Muscle of back (tissue), 3 donors: ENCODE measurements at regions not wholly inside any gene's neighbourhood (a gene's known extent, or its start where the extent isn't known, plus 50 kb on each side); places are given as distances from the start of the nearest gene placed in this dataset.
A peak's percentile ranks its signal among the peaks of the same experiment; 100 is the strongest.

Source experiments
- DNase-seq, 3 donors: peaks; one replicate each; pipeline versions ENCODE4 v3.0.0 to v3.0.0-alpha.2; 2013

DNA sequence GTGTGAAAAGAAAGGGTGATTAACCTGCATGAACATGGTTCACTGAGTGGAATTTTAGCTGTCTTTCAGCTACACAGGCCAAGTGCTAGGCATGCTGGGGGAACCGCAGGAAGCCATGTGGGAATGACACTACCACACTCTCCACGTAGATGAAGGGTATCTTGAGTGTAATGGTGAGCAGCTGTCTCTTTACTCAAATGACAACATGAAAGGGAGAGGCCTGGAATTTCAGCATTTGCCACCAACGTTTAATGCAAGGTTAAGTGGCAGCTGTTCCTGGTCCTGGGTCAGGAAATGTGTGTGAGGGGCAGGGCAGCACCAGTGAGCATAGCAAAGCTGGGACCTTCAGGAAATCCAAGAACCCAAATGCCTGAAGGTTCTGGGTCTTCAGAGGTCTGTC lies 588.4 kb downstream of the SLC4A3 start:
- peak; percentile 31 to 57 (median 39) for DNase-seq

DNA sequence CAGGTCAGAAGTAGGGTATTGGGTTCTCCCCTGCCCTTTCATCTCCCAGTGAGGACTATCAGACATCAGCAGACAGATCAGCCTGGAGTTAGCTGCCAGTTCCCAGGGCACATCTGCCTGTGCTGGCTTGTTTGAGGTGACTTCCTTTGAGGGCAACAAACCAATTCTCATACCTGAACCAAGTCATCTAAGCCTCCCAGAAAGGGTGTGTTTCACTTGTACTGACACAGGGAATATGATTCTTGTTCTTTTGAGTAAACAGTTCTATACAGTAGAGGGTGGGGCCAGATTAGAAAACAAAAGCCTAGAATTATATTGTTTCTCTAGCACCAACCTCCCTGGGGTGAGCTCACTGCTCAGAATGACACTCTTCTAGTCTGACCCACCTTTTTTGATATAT lies 591.9 kb downstream of the SLC4A3 start:
- DNase-seq = no peak

DNA sequence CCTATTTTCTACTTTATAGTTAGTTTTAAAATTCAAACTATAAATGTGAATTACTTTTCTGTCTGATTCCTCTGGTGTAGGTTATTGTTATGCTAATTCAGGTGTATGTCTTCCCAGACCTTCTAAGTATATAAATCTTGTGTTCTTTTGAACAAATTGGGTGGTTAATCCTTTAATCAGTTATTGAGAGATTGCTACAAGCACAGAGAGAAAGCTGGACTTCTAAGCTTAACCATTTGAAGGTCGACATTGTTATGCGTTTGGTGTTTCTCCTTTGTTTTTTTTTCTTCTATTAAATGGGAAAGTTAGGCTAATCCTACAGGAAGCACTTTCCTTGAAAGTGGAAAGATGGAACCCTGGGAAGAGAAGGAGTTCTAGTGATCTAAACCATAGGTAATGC lies 592.6 kb downstream of the SLC4A3 start:
- DNase-seq = no peak

DNA sequence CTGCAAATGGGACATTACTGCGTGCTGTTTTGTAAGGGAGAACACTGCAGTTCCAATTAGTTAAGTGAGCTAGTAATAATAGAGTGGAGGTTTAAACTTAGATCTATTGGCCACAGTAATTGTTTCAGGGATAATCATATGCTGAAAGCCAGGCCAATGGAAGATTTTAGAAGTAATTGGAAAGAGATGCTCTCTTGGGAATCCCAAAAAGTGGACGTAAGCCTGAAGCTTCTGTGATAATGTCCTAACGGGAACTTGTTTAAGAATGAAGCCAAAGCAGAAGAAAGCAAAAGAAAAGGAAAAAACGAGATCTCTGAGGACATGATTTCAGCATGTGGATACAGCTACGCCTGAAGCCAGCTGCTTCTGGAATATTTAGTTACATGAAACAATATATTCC lies 594.6 kb downstream of the SLC4A3 start:
- peak; percentile 59 to 89 (median 67) for DNase-seq

DNA sequence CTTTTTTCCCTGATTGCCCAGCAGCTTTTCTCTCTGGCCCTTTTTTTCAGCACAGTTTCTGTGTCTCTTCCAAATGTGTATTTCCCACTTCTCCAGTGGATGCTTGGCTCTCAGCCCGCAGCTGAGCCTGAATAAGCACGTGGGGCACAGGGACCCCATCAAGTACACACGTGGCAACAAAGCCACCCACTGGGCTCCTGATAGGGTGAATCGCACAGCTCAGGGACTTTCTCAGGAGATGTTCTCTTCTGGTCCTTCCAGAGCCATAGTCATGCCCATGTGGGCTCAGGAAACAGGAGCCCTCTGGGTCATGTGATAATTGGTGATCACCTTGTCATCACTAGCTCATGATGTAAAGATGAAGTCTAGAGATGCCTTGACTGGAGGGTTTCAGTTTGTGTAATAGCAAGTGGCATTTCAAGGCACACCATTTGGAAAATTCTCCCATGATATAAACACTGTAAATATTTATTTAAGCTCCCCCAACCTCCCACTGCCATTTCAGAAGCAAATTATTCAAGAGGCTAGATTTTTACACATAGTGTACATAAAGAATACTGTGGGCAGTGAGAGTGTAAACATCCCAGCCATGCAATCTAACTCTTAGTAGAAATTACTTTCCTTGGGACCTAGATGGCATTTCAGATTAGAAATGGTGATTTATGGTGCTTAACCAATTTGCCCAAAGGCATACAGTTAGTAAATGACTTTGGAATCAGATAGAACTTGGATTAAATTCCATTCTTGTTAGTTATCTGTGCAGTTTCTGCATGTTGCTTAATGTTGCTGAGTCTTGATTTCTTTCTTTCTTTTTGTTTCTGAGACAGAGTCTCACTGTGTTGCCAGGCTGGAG lies 597.5 kb downstream of the SLC4A3 start:
- DNase-seq = peak in 1 of 3 donors; percentile 77

DNA sequence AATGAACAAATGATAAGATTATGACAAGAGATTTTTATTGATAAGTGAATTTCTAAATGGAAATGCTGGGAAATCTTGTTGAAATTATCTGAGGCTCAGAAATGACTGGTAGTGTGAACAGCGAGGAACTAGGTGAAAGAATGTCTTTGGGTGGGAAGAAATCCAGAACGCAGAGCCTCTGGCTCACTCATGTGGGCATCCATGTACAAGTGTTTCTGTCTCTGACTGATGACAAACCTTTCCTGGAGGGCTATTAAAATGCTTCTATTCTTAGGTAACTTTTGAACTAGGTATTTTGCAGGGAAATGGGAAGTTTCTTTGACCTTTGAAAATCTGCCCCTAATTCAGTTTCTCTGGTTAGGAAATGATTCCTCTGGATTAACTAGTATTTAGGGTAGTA lies 598.6 kb downstream of the SLC4A3 start:
- no peak for DNase-seq

DNA sequence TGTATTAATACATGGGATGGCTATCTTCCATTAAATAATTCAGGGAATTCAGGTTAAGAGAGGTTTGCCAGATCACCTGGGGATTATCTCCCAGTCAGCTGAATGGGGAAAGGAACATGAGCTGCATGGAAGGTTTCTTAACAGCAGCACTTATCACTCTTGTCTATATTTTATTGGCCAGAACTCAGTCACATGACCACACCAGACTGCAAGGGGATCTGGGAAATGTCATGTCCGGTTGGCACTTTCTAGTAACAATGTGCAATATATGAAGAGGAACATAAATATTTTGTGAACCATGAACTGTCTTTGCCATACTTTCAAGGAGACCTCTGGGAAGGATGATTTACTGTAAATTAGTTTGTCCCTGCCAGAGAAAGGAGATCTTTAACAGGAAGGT lies 599.1 kb downstream of the SLC4A3 start:
- DNase-seq = no peak

DNA sequence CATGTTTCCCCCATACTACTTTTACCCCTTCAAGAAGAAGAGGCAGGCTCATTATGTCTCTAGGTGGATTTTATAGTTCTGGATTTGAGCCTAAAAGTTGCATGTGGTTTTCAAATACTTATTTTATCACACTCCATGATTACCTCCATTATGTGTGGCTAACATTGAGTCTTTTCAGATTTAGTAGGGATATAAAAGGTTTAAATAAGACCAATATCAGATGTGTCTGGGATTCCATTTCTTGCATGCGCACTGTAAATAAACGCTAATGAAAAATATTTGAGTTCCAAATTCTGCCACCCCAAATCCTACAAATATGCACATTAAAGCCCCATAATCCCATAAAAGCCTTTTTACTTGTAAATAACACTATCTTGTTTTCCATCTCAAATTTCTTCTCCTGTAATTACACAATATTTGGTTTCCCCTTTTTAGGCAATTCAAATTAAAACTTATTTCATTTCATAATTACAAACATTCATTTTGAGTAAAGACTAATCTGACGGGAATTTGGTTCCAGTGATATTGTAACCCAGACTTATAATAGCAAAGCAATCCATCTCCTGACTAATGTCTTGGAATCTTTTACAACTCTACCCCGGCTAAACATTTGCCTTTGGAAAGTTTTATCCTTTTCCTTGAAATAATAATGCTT lies 600.0 kb downstream of the SLC4A3 start:
- DNase-seq = peak in 1 of 3 donors; percentile 58

DNA sequence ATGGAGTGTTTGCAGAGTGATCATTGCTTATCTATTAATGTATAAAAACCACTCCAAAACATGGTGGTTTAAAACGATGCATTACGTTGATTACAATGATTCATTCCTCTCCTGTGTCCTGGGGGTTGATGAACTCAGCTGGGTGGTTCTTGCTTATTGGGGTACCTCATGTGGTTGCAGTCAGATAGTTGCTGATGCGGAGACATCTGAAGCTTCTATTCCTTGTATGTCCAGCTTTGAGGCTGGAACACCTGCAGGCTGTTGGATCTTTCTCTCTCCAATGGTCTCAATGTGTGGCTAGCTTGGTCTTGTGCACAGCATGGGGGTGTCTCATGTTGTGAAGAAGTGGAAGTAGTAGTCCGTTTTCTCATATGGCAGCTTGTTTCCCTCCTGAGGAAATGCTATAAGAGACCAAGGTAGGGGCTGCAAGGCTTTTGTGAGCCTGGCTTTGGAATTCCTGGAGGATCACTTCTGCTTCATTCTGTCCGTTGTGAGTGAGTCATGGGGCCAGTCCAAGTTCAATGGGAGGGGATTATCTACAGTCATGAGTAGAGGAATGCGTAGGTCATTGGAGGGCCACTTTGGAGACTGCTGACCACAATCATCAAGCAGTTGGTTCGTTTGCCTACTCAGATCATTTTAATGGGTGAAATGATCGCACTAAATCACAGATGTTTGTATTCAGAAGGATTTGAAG lies 601.0 kb downstream of the SLC4A3 start:
- DNase-seq = peak in 1 of 3 donors; percentile 92

DNA sequence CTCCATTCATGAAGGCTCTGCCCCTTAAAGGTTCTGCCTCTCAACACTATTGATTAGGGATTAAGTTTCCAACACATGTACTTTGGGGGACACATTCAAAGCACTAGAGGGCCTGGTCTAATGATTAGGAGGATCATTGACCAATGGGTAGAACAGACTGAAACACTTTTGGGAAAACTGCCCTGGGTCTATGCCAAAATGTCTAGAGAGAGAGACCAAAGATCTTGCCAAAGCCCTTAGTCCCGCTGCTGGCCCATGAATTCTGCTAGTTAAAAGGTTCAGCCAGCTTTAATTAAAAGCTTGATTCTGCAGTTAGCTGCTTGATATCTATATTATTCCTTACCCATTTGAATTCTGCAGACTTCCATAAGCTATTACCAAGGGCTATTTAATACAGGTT lies 613.2 kb downstream of the SLC4A3 start:
- no peak for DNase-seq

DNA sequence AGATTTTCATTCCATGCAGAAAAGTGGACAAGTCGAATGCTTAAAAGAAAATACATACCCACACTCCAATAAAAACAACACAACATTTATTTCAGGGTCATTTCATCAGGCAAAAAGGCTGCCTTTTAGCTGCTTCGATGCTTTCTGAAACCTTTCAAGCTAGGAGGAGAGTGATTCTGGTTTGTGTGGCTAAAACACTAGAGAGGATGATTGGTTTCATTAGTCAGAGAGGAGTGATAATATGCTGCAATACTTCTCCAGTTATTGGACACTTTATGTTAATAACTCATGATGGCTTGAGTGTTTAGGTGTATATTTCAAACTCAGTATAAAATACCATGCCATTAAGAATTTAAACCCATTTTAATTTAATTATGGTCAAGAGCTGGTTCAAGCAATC lies 614.0 kb downstream of the SLC4A3 start:
- DNase-seq = no peak

DNA sequence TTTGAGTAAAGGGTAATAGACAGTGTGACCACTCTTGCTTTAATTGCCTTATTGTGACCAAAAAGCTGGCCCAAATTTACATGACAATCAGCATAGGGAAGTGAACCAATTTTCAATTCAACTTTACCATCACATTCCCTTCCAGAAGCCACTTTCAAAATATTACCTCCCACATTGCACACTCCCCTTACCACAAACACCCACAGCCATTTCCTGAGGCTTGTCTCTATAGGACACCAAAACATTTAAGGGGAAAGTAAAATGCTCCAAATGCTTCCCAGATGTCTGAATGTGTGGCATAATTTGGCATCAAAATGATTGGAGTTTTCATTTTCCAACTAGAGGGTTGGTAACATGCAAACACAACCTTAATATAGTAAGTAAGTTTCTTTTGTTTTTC lies 616.1 kb downstream of the SLC4A3 start:
- no peak for DNase-seq

DNA sequence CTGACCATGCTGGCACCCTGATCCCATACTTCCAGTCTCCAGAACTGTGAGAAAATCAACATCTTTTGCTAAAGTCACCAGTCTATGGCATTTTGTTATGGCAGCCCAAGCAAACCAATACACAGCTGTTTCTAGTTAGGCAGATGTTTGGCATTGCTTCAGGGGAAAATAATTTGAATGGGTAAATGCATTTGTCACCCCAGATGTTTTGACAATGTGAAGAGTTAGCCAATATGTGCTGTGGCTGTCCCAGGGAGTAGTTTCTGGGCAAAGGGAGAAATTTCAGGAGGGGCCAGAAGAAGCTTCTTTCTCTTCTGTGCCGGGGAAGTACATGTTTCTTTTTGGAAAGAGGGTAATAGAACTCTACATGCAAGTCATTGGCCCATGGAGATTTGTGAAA lies 619.0 kb downstream of the SLC4A3 start:
- peak in 2 of 3 donors; percentile 19 to 67 for DNase-seq

DNA sequence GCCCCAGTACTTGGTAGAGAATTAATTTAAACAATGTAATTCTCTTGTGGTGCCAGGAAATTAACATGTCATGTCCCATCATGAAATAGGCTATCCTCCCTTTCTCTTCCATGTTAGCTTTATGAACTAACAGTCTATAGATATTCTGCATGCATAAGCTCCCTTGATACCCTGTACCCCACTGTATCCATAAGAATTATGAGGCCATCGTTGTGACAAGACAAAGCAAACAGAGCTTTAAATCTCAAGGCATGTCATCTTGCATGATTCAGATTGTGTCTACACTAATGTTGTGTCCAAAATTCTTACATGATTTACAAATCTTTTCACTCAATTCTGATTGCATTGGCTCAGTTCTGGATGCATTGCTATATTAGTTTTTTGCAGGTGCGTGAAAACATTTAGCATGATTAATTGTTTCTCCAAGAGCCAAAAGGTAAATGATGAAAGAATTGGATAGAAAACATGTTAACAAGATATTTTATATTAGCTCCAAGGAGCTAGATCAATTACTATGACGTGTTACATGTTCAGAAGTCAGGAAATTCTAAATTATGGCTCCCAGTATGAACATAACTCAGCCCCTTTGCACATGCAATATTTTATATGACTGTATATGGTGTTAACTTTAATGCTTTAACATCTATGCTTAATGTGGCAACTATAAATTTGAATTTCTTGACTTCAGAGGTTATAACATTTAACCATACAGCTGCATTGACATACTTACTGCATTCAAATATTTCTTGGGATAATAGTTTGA lies 620.3 kb downstream of the SLC4A3 start:
- DNase-seq = no peak

DNA sequence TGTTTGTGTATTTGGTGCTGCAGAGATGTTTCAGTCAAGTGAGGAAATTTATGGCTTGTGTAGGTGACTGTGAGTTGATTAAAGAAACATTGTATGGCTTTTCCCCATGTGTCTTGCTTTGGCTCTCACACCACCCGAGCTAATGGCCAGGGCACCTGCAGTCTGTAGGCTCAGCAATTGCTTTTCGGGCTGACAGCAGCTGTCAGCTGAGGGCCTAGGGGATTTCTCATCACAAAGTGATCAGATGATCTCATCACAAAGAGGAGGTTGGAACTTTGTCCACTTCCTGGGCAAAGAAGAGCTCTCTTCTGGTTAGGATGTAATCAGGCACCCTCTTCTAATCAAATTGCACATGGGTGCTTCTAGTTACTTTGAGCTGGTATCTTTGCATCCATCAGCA lies 632.2 kb downstream of the SLC4A3 start:
- peak in 1 of 3 donors; percentile 14 for DNase-seq

DNA sequence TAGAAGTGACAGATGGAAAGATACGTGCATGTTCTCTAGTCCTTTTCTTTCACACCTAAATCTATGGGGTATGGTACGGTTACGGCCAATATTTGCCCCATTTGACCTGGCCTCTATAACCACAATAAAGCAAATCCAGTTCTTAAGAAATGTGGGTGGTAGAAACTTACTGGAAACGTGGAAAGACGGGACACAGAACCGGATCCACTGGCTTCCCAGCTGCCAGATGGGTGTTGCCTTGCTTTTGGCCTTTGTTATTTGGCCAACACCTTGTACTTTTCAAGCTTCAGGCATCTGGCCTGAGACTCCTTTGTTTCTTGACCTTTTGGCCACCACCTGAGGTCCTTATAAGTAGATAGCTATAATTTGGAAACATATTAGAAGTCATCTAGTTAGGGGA lies 635.9 kb downstream of the SLC4A3 start:
- no peak for DNase-seq

DNA sequence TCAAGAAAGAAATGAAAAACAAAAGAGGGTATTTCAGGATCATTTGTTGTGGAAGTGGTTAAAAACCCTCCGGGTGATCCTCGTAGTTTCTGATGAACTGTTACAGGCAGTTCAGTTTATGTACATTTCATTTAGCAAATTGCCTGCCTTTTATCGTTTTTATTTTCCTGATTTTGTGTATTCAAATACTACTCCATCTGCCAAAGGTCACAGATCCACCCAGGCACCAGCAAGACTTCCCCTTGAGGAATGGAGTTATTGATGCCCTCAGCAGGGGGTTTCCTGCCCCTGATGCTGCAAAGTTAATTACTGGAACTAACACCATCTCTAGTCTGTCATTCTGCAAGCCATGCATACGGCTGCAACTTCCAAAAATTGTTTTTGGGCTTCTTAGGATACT lies 641.9 kb downstream of the SLC4A3 start:
- no peak for DNase-seq

DNA sequence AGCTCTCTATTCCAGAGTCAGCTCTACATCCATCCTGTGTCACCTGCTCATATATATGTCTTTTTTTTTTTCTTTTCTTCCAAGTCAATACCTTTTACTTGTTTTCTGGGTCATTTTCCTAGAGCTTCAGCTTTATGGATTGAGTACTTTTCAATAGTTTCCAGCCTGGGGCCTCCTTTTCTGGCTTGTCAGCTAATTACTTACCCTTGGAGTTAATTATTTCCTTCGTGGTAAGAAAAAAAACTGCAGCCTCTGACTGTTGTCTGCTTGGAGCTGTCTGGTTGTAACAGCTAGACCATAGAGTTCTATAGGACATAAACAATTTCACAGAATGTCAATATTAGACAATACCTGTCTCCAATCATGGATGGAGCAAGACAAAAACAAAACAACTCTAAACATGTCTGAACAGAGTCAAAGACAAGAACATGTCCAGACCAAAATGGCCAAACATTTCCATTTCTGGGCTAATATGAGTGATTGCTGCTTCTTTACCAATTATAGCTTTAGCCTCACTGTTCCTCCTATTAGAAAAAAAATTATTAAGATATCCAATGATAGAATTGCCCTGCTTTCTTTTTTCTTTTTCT lies 643.1 kb downstream of the SLC4A3 start:
- DNase-seq = no peak

DNA sequence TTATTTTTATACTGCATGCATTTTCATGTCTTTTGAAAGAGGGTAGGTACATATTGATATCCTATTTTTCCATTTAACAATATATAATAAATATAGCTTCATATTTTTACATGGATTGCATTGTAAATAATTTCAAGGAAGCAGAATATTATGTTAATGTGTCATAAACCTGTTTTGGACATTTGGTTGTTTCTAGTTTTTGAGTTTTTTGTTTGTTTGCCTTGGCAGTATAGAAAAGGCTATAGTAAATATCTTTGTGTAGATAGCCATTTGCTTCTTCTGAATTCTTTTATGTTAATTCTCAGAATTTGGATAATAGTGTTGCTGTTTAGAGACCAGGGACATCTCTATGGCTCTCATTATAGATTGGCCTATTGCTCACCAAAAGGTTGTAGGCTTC lies 645.2 kb downstream of the SLC4A3 start:
- no peak for DNase-seq

DNA sequence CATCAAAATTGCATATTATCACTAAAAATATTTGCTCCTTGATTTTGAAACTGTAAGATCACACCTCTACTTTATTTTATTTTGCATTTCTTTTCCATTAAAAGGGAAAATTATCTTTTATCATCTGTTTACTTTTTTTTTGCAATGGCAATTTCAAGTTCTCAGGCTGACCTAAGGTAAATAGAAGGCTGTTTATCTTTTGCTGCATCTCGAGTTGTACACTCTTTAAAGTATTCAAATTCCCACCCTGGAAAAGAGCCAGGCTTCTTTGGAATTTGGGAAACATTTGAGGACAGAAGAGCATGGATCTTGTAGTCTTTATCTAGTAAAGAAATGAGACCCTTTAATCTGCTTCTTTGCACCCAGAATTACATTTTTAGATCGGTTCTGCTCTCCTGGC lies 645.7 kb downstream of the SLC4A3 start:
- no peak for DNase-seq

DNA sequence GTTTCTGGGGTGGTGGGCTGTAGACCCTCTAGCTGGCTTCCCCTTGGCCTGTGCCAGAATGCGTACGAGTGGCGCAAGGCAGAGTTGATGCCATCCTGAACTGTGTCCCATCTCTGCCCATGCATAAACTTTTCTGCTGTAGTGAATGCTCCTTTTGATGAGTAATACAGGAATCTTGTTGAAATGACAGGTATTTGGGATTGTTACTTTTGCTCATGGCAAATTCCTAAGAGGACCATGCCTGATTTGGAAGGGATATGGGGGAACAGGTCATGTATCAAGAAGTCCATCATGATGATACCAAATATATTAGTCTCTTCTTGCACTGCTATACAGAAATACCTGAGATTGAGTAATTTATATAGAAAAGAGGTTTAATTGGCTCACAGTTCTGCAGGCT lies 648.0 kb downstream of the SLC4A3 start:
- no peak for DNase-seq
